Spinal cord (tissue), 9 donors: ENCODE measurements at regions not wholly inside any gene's neighbourhood (a gene's known extent, or its start where the extent isn't known, plus 50 kb on each side); places are given as distances from the start of the nearest gene placed in this dataset.

ENCODE experiments used
- DNase-seq, 6 donors: peaks; one replicate each; pipeline versions ENCODE4 v3.0.0 to v3.0.0-alpha.2; 2013 to 2015; ENCODE audit warnings: low spot score in 6 of 6, low read depth in 4 of 6
- H3K27ac ChIP-seq: one replicate; pipeline ENCODE4 v1.5.1; 2013; ENCODE audit warnings: low read depth, low read length, control low read depth
- H3K27me3 ChIP-seq: one replicate; pipeline ENCODE4 v1.6.1; 2013; ENCODE audit warnings: low read length; ENCODE audit not compliant: control insufficient read depth, insufficient read depth
- H3K36me3 ChIP-seq: one replicate; pipeline ENCODE4 v1.6.1; 2013; ENCODE audit warnings: low read length; ENCODE audit not compliant: control insufficient read depth, insufficient read depth
- H3K4me1 ChIP-seq: one replicate; pipeline ENCODE4 v1.6.1; 2013; ENCODE audit warnings: low read length; ENCODE audit not compliant: control insufficient read depth, insufficient read depth
- H3K4me3 ChIP-seq: one replicate; pipeline ENCODE4 v1.5.1; 2013; ENCODE audit warnings: low read depth, low read length, control low read depth
- H3K9me3 ChIP-seq: one replicate; pipeline ENCODE4 v1.6.1; 2013; ENCODE audit warnings: low read length; ENCODE audit not compliant: control insufficient read depth, insufficient read depth
- WGBS: methylation state at CpG from one replicate; pipeline ENCODE4 v1.1.5; 2013; ENCODE audit warnings: missing lambda C conversion rate; ENCODE audit not compliant: insufficient coverage; 5-methylcytosine and 5-hydroxymethylcytosine counted together
- donor health status: healthy.

DNA sequence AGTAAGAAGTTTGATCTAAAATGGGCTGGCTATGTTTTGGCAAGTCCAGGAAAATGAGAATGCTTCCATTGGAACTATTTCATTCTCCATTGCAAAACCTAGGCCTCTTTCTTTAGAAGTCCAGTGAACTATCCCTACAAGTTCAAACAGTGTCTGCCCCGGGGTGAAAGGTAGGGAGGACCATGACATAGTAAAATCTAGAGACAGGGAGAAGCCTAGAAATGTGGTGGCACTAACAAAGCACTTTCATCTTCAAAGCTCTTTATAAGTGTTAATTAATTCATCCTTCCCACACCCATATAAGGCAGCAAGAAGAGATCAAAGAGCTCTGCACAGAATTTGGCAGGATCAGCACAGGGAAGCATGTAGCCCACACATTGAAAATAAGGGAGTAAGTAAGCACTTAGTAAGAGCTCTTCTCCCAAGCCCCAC, 214.5 kb downstream of the IRS1 start:
- no peaks in the 10 kb centered on the region for H3K36me3 ChIP-seq
- no peaks in the 10 kb centered on the region for H3K4me1 ChIP-seq
- no peak for DNase-seq
- no peak overlapping the region for H3K4me3 ChIP-seq
- no peaks in the 10 kb centered on the region for H3K9me3 ChIP-seq
- no CpG with 5 or more reads among the region's 1 CpG for WGBS
- no peak overlapping the region for H3K27ac ChIP-seq
- H3K27me3 ChIP-seq, result no peaks in the 10 kb centered on the region

DNA sequence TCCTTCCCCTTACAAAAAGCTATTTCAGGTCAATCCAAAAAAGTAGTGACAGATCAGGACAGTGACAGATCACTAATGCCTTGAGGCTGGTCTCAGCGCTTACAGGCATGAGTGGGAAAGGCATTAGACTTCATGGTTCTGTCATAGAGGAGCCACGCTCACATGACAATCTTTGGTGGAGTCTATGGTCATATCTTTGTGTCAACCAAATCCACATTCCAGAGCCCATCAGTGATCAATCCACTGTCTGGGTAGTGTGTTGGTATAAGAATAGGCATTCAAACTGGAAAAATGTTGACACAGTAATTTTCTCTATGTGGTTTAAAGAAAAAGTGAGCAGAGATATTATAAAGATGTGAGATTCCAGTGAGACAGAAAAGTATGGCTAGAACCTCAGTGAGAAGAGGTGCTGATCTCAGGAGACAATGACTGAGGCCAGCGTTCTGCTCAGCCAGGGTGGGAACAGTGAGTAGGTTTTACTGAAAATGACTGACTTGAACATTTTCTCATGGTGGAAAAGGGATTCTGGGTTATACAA, 215.0 kb downstream of the IRS1 start:
- whole genome bisulfite sequencing, result 95% methylated on average over 2 of the region's 3 CpGs

GRCh38 chr2:226583715-226584114, 215.9 kb downstream of the IRS1 start:
- DNase-seq, result no peak
- H3K36me3 ChIP-seq, result no peaks in the 10 kb centered on the region
- no peak overlapping the region for H3K4me3 ChIP-seq
- no peaks in the 10 kb centered on the region for H3K27me3 ChIP-seq
- no CpG with 5 or more reads among the region's 1 CpG for WGBS
- no peaks in the 10 kb centered on the region for H3K9me3 ChIP-seq
- H3K4me1 ChIP-seq, result no peaks in the 10 kb centered on the region
- H3K27ac ChIP-seq, result no peak overlapping the region

More for the DNA sequence above, 215.0 kb downstream of the IRS1 start:
- Histone ChIP-seq H3K36me3 (no peaks in the 10 kb centered on the region), H3K27me3 (no peaks in the 10 kb centered on the region), H3K9me3 (no peaks in the 10 kb centered on the region), H3K4me3 (no peak overlapping the region), H3K27ac (no peak overlapping the region), H3K4me1 (no peaks in the 10 kb centered on the region)
- DNase-seq, result no peak

DNA sequence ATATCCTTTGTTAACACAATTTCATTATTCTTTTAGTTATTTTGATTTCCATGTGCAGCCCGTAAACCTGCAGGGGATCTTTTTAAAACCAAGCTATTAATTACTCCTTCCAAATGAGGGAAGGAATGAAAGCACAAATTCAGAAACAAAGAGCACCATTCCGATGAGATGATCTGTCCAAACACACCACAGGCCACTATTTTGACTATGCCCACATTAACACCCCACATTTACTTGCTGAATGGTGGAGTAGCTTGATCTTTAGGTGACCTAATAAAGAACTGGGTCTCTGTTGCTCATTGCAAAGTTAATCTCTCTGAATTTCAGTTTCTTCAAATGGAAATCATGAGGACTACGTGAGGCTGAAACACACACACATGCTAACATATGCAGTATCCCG, 218.0 kb downstream of the IRS1 start:
- Histone ChIP-seq H3K4me3 (no peak overlapping the region), H3K36me3 (no peaks in the 10 kb centered on the region), H3K27me3 (no peaks in the 10 kb centered on the region), H3K4me1 (no peaks in the 10 kb centered on the region), H3K9me3 (no peaks in the 10 kb centered on the region), H3K27ac (no peak overlapping the region)
- no peak for DNase-seq
- WGBS, result 81% methylated on average over 2 of the region's 4 CpGs

- H3K4me1 ChIP-seq, result no peaks in the 10 kb centered on the region
- no peak overlapping the region for H3K27ac ChIP-seq
- H3K9me3 ChIP-seq, result no peaks in the 10 kb centered on the region
- H3K36me3 ChIP-seq, result no peaks in the 10 kb centered on the region
- 60% methylated on average over 1 of the region's 2 CpGs for WGBS
- no peak overlapping the region for H3K4me3 ChIP-seq
- no peaks in the 10 kb centered on the region for H3K27me3 ChIP-seq
- no peak for DNase-seq
Measured at GRCh38 chr2:226581004-226581403, 218.6 kb downstream of the IRS1 start.

- Histone ChIP-seq H3K4me1 (no peaks in the 10 kb centered on the region), H3K27me3 (no peaks in the 10 kb centered on the region), H3K4me3 (no peak overlapping the region), H3K9me3 (no peaks in the 10 kb centered on the region), H3K27ac (no peak overlapping the region), H3K36me3 (no peaks in the 10 kb centered on the region)
- whole genome bisulfite sequencing, result 100% methylated on average over 1 of the region's 1 CpG
- no peak for DNase-seq
Measured at GRCh38 chr2:226580403-226580802, 219.2 kb downstream of the IRS1 start.

DNA sequence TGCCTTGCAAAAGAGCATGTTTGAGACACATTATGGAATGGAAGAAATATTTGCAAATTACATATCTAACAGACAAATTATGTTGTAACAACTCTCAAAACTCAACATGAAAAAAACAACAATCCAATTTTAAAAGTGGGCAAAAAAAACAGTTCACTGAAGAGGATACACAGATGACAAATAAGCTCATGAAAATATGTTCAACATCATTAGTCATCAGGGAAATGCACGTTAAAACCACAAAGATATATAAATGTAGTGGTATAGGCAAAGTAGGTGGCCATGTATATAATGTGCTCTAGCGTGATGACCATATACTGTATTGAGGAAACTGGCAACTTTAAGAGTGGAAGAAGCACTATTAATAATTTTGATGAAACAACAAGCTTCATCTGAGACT, 220.1 kb downstream of the IRS1 start:
- Histone ChIP-seq H3K27me3 (no peaks in the 10 kb centered on the region), H3K27ac (no peak overlapping the region), H3K4me3 (no peak overlapping the region), H3K36me3 (no peaks in the 10 kb centered on the region), H3K4me1 (no peaks in the 10 kb centered on the region), H3K9me3 (no peaks in the 10 kb centered on the region)
- WGBS, result no CpG with 5 or more reads among the region's 2 CpGs
- no peak for DNase-seq

GRCh38 chr2:226578879-226579278, 220.7 kb downstream of the IRS1 start:
- no CpG with 5 or more reads among the region's 1 CpG for WGBS
- H3K4me1 ChIP-seq, result no peaks in the 10 kb centered on the region
- H3K9me3 ChIP-seq, result no peaks in the 10 kb centered on the region
- no peak overlapping the region for H3K27ac ChIP-seq
- no peaks in the 10 kb centered on the region for H3K27me3 ChIP-seq
- no peak for DNase-seq
- H3K36me3 ChIP-seq, result no peaks in the 10 kb centered on the region
- H3K4me3 ChIP-seq, result no peak overlapping the region

GRCh38 chr2:226578373-226578772, 221.2 kb downstream of the IRS1 start:
- Histone ChIP-seq H3K27me3 (no peaks in the 10 kb centered on the region), H3K36me3 (no peaks in the 10 kb centered on the region), H3K4me1 (no peaks in the 10 kb centered on the region), H3K27ac (no peak overlapping the region), H3K9me3 (no peaks in the 10 kb centered on the region), H3K4me3 (no peak overlapping the region)
- no peak for DNase-seq
- no CpG with 5 or more reads among the region's 3 CpGs for WGBS

GRCh38 chr2:226575928-226576327, 223.7 kb downstream of the IRS1 start:
- Histone ChIP-seq H3K4me1 (no peaks in the 10 kb centered on the region), H3K27me3 (no peaks in the 10 kb centered on the region), H3K36me3 (no peaks in the 10 kb centered on the region), H3K9me3 (no peaks in the 10 kb centered on the region), H3K4me3 (no peak overlapping the region), H3K27ac (no peak overlapping the region)
- 91% methylated on average over 2 of the region's 4 CpGs for whole genome bisulfite sequencing
- DNase-seq, result peak in 1 of 6 donors; percentile 2
